SH-SY5Y (cell line): ENCODE measurements at regions not wholly inside any gene's neighbourhood (a gene's known extent, or its start where the extent isn't known, plus 50 kb on each side); places are given as distances from the start of the nearest gene placed in this dataset.

Experiments
- GATA2 ChIP-seq: IDR thresholded peaks from 2 replicates; pipeline ENCODE4 v1.6.1; 2011; ENCODE audit warnings: mild to moderate bottlenecking, low read depth, low read length
- GATA3 ChIP-seq: IDR thresholded peaks from 2 replicates; pipeline ENCODE4 v1.6.1; 2011; ENCODE audit warnings: low read depth, mild to moderate bottlenecking, low read length, moderate library complexity

GRCh38 chr2:149702571-149702970, 115.0 kb upstream of the MMADHC start:
- TF ChIP-seq GATA2 = no peak
- no peak for TF ChIP-seq GATA3

GRCh38 chr2:149701241-149701640, 113.7 kb upstream of the MMADHC start:
- TF ChIP-seq GATA2 (no peak), GATA3 (no peak)

GRCh38 chr2:149692961-149693396, 105.4 kb upstream of the MMADHC start:
- TF ChIP-seq GATA3 = no peak
- TF ChIP-seq GATA2 = no peak

- TF ChIP-seq GATA2 (no peak), GATA3 (no peak)
Observed at GRCh38 chr2:149690825-149691224, 103.2 kb upstream of the MMADHC start.

GRCh38 chr2:149687052-149687427, 99.5 kb upstream of the MMADHC start:
- TF ChIP-seq GATA2 (no peak), GATA3 (no peak)

- TF ChIP-seq GATA3 (no peak), GATA2 (no peak)
Observed at GRCh38 chr2:149686136-149687051, 98.8 kb upstream of the MMADHC start.

GRCh38 chr2:149679286-149679685, 91.7 kb upstream of the MMADHC start:
- TF ChIP-seq GATA3 = no peak
- TF ChIP-seq GATA2 = no peak

GRCh38 chr2:149677416-149677815, 89.8 kb upstream of the MMADHC start:
- no peak for TF ChIP-seq GATA3
- no peak for TF ChIP-seq GATA2

- TF ChIP-seq GATA3 (no peak), GATA2 (no peak)
Observed at GRCh38 chr2:149670086-149670485, 82.5 kb upstream of the MMADHC start.

GRCh38 chr2:149666809-149667320, 79.3 kb upstream of the MMADHC start:
- TF ChIP-seq GATA3 (no peak), GATA2 (no peak)

- TF ChIP-seq GATA2 = no peak
- TF ChIP-seq GATA3 = no peak
Observed at GRCh38 chr2:149664896-149665295, 77.3 kb upstream of the MMADHC start.

GRCh38 chr2:149662556-149662955, 75.0 kb upstream of the MMADHC start:
- TF ChIP-seq GATA3 = no peak
- no peak for TF ChIP-seq GATA2

- no peak for TF ChIP-seq GATA2
- TF ChIP-seq GATA3 = no peak
Observed at GRCh38 chr2:149661844-149662243, 74.3 kb upstream of the MMADHC start.

GRCh38 chr2:149658553-149658952, 71.0 kb upstream of the MMADHC start:
- TF ChIP-seq GATA2 (no peak), GATA3 (no peak)

- no peak for TF ChIP-seq GATA3
- TF ChIP-seq GATA2 = no peak
Observed at GRCh38 chr2:149657401-149658040, 69.9 kb upstream of the MMADHC start.
